HG02884 (cell line): ENCODE measurements at regions not wholly inside any gene's neighbourhood (a gene's known extent, or its start where the extent isn't known, plus 50 kb on each side); places are given as distances from the start of the nearest gene placed in this dataset.

Experiments
- ATAC-seq: cut with Tn5 transposase; IDR thresholded peaks from one replicate; pipeline ENCODE4 v1.9.1; 2021; ENCODE audit warnings: mild to moderate bottlenecking, moderate library complexity; ENCODE audit not compliant: unreplicated experiment

DNA sequence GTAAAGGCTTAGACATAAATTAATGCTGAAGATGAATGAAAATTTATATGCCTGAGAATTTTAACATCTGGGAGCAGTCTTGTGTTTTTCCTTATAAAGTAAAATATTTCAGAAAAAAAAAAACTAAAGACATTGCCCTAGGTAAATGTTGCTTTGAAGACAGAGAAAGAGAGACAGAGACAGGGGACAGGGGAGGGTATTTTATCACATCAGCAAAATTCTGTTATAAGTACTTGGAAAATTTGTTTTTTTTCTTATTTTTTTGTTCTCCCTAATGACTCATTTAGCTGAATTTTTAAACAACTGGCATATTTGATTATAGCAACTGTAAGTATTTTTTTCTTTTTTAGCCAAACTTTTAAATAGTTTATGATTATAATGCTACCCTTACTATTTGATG is 1540.6 kb upstream of the GBE1 start:
- ATAC-seq, result no peak

DNA sequence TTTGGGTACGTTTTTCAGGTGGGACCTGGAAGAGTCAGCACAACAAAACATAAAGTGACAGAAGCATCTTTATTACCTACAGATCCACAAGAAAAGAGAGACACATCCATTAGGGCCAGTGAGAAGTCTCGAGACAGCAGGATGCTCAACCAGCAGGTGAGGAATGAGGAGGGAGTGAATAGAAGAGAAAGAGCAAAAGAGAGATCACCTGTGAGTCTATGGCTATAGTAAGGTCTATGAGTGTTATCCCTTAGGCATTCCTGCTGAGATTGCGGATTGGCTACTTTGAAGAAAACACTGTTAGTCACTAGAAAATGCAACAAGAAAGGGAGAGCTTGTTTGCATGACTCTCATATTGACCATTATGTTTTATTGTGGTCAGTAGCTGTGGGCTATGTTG is 1556.2 kb upstream of the GBE1 start:
- ATAC-seq, result no peak

DNA sequence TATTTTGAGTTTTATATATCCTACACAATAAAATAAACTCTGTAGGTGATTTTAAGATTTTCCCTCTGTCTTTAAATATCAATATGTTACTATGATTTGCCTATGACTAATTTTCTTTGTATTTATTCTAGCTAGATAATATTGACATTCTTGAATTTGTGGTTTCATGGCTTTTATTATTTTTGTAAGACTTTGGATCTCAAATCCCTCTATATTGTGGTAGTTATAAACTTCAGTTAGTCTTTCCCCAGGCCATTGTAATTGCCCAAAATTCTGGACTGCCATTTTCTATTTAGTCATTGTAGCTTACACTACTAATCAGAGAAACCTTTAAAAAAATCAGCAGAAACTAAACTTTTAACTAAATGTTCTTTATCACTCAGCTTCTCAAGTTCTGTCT is 1559.3 kb upstream of the GBE1 start:
- no peak for ATAC-seq

DNA sequence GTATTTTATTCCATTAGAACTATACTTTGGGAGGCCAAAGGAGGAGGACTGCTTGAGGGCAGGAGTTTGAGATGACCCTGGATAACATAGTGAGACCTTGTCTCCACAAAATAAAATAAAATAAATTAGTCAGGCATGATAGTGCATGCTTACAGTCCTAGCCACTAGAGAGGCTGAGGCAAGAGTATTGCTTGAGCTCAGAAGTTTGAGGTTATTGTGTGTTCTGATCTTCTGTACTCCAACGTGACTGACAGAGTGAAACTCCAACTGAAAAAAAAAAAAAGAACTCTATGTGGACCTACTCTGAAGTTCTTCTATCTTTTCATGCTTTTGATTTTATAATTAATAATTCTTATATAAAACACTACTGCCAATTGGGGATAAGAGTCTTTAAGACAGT is 1560.0 kb upstream of the GBE1 start:
- no peak for ATAC-seq

DNA sequence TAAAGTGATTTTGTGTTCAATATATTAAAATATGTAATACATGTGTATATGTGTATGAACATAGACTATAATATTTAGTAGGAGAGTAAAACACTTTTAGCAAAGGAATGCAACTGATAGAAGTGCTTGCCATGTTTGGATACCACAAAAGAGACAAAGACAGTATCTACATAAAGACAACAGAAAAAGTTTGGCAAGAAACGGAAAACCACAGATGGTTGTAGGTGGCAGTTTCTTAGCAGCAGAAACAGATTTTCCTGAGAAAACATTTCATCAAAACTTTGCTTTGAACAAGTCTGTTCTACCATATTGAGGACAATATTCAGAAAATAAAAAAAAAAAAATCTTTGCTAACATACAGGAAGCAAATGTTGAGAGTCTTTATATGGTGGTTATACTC is 1560.4 kb upstream of the GBE1 start:
- no peak for ATAC-seq

- no peak for ATAC-seq
Measured at GRCh38 chr3:83354205-83354604, 1592.8 kb upstream of the GBE1 start.

GRCh38 chr3:83393276-83393675 is 1565.5 kb upstream of the CADM2 start:
- no peak for ATAC-seq

DNA sequence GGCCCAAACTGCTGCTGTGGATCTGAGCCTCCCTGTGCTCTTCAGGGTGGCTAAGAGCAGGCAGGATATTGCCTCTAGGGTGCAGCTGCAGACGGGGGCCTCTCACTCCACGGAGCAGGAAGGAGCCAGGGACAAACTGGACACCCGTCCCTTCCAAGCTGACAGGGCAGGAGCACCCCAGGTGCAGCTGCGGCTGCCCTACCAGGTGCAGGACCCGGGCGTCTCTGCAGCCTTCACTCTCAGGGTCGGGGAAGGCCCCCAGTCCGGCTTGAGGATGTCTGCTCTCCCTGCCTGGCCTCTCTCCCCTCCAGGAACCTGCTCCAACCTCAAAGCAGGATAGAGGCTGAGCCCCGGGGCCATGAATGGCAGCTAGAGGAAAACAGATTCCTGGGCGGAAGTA is 1554.9 kb upstream of the CADM2 start:
- ATAC-seq, result no peak

DNA sequence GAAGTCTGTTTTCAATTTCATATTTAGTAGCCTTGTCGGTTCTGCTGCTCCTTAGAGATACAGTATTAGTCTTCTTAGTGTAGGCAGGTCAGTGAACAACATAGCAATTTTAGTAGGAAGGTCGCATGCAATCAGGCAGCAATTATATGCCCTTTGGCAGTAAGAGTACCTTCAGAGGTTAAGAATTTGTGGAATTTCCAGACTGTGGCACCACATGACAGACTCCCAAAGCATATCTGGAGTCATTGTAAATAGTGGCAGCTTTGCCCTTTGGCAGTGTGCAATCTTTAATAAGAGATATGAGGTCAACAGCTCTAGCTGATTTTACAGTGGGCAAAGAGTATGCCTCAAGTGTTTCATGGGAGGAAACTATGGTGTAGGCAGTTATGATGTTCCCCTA is 1532.5 kb upstream of the CADM2 start:
- ATAC-seq, result no peak

DNA sequence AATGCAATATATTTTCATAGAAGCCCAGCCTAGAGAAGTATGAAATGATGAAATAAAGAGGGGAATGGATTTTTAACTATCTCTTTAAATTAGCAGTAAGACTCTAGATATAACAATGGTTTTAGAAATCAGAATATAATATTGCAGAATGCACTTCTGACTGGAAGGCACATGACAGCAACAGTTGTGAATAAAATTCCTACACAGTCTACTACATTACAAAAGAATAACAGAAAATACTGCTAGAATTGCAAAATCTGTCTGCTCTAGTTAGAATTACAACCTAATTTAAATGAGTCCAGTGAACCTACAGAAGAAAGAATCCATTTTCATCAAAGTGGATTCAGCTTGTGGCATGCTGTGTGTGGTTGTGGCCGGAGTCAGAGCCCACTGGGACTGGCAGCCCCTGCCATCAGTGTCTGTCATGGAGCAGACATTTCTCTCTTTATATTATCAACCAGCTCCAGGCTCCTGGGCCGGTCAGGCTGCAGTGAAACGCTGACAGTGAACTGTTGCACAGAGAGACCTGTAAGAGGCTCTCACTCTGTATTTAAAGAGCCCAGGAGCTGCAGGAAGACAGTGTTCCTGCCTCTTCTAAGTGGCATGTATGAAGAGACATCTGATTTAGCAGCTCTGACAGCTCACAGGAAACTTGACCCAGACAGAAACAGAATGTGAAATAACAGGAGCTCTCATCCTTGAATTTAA is 1523.8 kb upstream of the CADM2 start:
- no peak for ATAC-seq

DNA sequence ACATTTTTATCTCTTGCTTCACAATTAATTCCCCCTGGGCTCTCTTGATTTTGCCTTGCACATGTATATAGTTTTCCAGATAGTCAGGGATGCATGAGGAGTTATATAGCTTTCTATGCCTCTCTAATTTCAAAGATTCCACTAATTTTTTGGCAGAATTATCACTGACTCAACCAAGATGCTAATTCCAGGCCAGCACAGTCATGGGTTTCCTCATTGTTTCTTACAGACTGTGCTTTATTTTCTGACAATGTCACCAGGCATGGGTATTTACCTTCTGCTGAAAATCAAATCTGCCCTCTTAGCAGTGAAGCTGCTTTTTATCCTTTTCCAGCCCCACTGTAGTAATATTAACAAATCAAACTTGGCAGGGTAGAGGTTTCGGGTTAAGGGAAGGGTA is 1520.6 kb upstream of the CADM2 start:
- ATAC-seq, result no peak

GRCh38 chr3:83453056-83453455 is 1505.7 kb upstream of the CADM2 start:
- ATAC-seq, result no peak

DNA sequence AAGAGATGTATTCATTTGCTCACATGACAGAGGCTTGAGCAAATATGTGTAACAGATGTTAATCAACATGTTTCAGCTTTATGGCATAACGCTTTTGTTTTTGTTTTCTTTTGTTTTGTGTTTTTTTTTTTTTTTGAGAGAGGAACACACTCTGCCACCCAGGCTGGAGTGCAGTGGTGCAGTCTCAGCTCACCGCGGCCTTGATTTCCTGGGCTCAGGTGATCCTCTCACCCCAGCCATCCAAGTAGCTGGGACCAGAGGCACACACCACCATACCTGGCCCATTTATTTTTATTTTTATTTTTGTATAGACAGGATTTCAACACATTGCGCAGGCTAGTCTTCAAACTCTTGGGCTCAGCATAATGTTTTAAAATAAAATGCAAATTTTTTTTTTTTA is 1504.4 kb upstream of the CADM2 start:
- no peak for ATAC-seq

- no peak for ATAC-seq
Measured at GRCh38 chr3:83457551-83457950, 1501.2 kb upstream of the CADM2 start.

GRCh38 chr3:83460052-83460451 is 1498.7 kb upstream of the CADM2 start:
- ATAC-seq, result no peak

GRCh38 chr3:83461411-83461810 is 1497.4 kb upstream of the CADM2 start:
- no peak for ATAC-seq

DNA sequence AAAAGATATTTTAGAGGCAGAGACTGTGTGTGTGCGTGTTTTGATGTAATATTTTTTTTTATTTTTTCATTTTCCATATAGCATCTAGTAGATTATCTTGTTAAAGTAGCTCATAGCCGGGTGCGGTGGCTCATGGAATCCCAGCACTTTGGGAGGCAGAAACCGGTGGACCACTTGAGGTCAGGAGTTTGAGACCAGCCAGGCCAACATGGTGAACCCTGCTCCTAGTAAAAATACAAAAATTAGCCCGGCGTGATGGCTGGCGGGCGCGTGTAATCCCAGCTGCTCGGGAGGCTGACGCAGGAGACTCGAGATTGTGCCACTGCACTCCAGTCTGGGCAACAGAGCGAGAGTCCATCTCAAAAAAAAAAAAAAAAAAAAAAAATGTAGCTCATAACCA is 1481.2 kb upstream of the CADM2 start:
- no peak for ATAC-seq

DNA sequence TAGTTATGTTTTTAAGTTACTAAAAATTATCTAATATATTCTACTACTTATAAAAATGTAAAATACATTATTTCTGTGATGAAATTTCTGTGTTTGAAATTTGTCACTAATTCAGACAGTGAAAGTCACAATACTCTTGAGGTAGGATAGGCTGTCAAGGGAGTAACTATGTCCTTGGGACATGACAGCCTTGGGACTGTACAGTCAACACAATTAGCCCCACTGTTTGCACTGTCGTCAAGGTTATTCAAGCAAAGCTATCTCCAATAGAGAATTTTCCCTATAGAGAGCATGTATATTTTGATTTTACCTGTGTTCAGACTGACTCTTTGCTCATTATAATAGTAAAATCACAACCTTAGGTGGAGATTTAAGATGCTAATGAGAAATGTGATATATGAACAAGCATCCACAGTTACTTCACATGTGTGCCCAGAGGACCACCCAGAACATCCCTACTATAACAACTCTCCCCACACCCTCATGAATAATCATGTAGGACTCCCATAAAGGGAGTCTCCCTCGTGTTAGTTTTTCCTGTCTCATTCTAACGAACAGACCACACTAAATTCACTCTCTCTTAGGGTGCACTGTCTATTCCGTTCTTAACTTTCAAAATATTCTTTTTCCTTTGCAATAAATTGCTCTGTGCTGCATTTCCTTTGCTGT is 1476.3 kb upstream of the CADM2 start:
- ATAC-seq, result no peak

GRCh38 chr3:83496462-83496861 is 1462.3 kb upstream of the CADM2 start:
- ATAC-seq, result no peak

GRCh38 chr3:83498361-83499016 is 1460.3 kb upstream of the CADM2 start:
- ATAC-seq, result no peak

DNA sequence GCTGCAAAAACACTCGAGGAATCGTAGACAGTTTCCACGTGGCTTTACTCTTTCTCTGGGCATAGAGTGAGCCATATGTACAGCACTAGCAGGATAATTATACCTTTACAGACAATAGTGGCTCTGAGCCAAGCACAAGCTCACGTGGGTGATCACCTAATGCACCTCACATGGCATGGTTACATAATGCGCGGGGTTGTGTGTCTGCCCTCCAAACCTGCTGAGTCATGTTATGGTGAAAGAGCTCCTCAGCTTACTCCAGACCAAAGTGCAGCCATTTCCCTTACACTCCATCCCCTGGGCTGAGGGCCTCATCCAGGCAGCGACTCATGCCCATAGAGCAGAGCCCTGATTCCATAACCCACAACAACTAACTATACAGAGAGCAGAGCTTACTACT is 1458.4 kb upstream of the CADM2 start:
- no peak for ATAC-seq

GRCh38 chr3:83500931-83501330 is 1457.9 kb upstream of the CADM2 start:
- ATAC-seq, result no peak
